ENCODE measurements at regions not wholly inside any gene's neighbourhood (a gene's known extent, or its start where the extent isn't known, plus 50 kb on each side); places are given as distances from the start of the nearest gene placed in this dataset.
"Not testable (repeated sequence)": the region's sequence is repeated elsewhere in the genome, so short reads cannot be mapped to it uniquely, and the experiment has no call there.

DNA sequence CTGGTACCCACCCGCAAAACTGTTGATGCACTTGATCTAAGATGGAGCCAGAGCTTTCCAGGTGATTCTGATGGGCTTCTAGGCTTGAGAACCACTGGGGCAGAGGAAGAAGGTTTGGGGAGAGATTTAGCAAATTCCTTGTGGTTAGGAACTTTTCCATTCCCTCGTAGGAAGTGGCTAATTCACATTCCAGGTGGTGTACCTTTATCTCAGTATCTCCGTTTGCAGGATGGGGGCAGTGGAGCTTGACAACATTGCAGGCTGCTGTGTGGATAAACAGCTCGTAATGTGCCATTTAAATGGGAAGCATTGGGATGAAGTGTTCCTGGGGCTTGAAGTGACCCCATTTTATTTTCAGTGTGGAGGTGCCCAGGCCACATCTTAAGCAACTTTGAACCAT lies 172.9 kb upstream of the IL12B start:
- DNase-seq: no peak

DNA sequence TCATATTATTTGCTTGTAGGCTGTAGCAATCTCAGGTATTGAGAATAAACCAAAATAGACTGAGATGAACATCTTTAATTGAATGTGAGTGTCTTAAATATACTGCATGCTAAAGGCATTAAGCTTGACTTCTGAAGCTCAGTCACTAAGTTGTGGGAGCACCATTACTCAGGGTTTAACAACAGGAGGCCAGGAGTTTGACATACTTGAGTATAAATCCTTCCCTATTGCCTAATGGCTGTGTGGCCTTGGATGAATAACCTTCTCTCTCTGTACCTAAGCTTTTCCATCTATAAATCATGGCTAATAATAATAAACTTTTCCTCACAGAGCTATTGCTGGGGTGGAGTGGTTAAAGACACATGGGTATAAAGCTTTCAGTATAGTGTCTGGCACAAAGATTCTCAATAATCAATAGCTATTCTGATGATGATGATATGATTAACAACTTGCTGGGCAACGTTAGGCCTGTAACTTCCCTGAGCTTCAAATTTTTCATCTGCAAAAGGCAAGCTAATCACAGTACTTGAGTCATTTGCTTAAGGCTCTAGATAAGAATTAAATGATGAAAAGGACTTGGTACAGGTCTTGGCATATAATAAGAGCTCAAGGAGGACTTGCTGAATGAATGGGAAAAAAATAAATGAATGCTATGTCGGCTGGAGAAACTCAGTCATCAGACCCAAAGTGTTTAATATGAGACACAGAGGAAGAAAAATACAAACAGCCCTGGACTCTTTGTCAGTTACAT lies 174.0 kb upstream of the IL12B start:
- no peak for DNase-seq

DNA sequence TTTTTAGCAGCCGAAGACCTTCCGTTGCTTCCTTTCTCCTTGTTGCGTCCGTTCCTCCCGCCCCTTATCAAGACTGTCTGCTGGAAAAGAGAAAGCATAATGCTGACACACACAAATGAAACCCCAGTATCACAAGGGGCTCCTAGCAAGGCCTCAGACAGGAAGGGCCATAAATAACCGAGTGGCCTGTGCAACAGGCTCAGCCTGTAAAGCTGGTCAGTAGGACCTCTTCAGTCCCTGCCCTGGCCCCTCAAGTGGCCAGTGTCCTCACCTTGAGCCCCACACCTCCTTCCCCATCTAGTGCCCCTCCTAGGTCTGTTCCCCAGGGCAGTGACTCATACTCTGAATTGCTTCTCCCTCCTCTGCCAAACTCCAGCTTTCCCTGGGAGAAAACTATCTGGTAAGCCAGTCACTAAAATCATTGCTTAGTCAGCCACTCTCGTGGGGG lies 174.6 kb upstream of the IL12B start:
- no peak for DNase-seq

DNA sequence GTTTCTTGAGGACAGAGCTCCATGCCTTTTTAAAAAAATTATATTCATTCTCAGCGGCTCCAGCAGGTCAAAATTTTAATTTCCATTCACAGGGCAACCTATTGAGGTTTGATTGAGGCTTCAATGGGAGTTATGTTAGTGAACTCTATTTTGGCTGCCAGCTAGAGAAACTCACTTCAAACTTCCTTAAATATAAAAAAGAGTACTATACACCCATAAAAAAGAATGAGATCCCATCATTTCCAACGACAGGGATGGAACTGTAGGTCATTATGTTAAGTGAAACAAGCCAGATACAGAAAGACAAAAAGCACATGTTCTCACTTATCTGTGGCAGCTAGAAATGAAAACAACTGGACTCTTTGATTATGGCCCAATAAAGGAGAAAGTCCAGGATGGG lies 176.8 kb upstream of the IL12B start:
- DNase-seq: no peak

DNA sequence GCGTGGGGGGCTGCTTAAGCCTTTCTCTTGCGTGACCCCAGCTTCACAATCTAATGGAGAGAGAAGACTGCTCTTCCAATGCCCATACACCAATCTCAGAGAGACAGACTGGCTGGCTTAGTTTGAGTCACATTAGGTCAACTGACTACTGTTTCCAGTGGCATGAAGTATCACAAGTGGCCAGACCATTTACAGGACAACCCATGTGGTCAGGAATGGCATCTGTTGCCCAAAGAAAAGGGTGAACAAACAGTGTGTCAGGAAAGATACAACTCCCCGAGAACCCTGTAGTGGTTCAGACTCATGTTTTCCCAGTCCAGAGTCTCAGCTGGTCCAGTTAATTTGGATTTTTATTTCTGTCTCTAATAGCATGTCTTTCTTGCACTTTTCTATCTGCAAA lies 177.4 kb upstream of the IL12B start:
- no peak for DNase-seq

DNA sequence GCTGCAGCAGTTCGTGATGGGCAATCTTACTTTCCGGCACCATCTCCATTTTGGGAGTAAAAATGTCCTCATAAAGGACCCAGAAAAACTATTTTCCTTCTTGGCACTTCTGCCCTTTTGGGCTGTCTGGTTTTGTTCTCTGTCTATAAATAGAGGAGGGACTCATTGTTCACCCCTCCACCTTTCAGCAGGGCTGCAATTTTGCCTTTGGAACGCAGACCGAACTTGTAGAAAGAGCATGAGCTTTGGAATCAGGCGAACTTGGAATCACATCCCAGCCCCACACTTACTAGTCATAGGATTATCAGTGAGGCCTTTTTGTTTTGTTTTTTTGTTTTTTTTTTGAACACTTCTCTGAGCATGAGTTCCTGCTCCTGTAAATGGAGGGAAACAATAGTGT lies 178.1 kb upstream of the IL12B start:
- no peak for DNase-seq

DNA sequence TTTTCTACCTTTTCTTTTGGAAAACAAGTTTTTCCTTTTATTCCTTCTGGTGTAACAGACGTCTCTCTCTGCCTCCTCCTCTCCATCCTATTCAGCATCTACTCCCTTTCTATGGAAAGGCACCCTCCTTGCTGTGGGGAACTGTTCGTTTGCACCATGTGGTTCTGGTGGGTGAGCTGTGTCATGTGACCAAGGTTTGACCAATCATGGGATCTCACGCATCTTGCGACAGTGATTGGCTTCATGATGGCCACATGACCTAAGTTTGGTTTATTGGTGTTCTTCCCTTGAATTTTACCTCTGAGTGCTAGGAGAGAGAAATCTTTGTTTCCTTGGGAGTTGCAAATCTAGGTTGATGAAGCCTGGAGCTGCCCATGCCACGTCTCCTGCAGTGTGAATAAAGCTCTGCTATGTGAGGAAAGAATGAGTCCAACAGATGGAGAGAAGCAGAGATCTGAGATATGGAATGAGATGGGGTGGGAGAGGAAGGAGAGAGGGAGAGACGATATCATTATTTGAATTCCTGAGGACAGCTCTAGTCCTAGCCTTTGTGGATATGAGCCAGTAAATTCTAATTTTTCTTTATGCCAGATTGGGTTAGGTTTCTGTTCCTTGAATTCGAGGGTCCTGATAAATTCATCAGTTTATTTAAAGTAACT lies 178.8 kb upstream of the IL12B start:
- DNase-seq: no peak

DNA sequence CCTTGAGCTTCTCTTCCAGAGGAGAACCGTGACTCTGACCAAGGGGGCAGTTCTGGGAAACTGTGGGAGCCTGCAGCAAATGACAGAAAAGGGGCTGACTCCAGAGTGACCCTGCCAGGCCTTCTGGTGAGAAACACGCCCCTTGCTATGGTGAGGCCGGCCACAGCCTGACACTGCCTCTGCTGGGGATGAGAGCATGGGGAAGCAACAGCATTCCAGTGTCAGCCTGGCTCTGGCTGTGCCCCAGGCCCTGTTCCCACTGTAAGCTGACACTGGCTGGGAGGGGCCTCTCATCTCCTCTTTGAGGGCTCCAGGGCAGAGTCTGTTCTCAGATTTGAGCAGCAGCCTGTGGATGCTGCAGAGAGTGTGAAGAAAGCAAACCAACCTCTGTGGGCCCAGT lies 180.0 kb upstream of the IL12B start:
- peak; percentile 77 for DNase-seq

DNA sequence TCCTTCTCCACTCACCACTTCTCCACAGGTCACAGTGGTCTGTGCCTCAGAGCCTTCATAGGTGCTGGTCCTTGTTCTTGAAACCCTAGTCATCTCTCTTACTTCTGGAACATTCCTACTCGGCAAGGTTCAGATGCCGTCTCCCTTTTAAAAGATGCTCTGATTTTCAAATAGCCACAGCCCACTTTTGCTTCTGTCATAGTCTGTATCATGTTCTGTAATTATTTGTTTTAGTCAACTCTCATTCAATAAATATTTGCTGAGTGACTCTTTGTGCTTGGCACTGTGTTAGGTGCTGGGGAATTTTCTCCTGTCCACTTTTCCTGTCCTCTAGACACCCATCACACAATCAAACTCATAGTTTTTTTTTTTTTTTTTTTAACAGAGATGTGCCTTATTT lies 181.3 kb upstream of the IL12B start:
- no peak for DNase-seq

DNA sequence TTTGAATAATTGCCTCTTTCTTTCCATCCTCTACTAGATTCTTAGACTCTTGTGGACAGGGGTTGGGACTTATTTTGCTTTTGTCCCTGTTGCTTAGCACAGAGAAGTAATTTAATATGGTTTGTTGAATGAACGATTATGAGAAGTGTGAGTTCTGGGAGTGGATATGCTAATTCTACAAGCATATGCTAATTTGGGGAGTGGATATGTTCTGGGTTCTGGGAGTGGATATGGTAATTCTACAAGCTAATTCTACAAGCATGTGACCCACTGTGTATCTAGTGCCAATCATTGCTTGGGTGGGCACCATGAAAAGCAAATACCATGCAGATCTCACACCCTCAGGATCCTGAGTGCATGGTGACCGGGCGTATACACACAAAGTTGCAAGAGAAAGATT lies 181.8 kb upstream of the IL12B start:
- DNase-seq: no peak

DNA sequence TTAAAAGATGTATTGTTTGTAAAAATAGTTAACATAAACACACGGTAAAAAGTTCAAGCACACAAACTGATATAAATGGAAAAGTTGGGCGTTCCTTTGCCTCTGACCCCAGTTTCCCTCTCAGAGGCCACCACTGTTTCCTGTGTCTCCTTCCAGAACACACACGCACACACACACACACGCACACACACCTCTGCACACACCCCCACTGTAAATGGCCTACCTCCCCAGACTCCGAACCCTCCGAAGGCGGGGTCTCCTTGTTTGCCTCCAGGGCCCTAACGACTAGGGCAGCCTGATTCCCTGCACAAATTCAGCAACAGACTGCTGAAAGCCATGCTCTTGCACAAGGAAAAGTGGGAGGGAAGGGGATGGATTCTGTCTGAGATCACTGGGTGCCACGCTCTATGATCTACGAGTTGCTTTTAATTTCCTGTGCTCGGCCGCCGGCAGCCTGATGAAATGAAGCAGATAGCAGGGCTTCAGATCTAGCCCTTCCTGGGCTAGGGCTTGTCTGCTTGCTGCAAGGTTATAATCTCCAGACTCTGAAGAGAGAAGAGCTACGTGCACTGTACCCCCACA lies 184.0 kb upstream of the IL12B start:
- peak; percentile 70 for DNase-seq

DNA sequence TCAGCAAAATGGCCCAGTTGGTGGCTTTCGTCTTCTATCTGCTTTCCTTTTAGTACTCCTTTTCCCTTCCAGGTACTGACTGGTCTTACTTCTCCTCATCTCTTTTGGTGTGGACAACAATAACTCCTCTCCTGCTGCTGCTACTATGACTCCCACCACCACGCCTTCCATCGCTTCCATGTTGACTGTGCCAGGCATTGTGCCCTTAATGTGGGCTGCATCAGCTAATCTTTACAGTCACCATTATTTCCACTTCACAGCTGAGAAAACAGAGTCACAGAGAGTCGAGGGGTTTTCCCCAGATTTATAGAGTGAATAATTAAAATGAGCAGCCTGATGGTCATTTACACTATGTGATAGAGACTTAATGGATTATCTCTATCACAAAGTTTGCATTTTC lies 184.9 kb upstream of the IL12B start:
- no peak for DNase-seq

DNA sequence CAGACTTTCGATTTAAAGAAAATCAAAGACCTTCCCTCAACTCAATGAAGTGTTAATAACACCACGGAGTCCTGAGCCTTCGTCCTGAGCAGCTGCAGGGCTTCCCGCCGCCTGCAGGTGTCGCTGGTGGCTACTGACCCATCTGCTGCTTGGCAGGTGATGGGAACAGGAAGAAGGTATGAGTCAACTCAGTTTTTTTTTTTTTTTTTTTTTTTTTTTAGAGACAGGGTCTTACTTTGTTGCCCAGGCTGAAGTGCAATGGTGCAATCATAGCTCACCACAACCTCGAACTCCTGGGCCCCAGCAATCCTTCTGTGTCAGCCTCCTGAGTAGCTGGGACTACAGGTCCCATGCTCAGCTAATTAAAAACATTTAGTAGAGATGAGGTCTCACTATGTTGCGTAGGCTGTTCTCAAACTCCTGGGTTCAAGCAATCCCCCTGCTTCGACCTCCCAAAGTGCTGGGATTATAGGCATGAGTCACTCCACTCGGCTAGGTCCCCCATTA lies 185.7 kb upstream of the IL12B start:
- peak; percentile 46 for DNase-seq

DNA sequence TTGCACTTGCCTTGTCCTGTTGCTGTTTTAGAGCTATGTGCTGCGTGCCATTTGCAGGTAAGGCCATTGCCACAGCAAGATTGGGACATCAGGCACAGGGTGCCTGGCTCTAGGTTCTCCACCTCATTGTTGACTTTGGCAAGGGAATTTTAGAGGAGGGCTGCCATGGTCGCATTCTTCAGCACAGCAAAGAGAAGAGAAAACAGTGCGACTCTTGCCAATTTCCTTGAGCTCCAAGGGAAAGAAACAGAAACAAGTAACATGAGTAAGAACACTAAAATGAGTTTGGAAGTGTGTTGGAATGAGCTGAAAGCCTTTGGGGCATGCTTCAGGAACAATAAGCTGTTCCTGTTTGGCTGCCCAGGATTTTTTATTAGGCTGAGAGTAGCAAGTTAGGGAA lies 188.1 kb upstream of the IL12B start:
- no peak for DNase-seq

DNA sequence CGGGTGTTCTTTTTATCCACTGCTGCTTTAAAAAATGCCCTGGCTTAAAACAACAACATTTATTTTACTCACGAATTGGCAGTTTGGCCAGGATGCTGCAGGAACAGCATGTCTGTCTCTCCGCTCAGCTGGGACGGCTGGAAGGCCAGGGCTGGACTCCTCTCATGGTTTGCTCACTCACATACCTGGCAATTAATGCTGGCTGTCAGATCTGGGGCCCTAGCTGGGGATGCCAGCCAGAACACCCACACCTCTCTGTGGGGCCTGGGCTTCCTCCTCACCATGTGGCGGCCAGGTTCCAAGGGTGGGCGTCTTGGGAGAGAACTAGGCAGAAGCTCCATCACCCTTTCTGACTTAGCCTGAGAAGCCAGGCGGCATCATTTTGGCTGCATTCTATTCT lies 189.1 kb upstream of the IL12B start:
- no peak for DNase-seq

DNA sequence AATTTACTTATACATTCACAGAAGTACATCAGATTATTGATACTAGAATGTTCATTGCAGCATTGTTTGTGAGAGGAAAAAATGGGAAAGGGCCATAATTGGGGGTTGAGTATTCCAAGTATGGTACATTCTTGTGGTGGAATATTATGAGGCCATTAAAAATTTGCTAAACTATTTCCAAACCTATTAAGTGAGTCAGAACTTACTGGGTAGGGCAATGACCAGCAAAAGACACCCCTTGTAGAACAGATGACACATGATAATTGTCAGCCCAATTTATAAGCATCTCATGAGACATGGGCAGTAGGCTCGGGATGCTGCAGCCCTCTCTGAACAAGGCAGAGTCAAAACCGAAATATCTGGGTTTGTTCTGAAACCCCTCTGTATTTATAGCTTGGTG lies 192.6 kb upstream of the IL12B start:
- DNase-seq: no peak

DNA sequence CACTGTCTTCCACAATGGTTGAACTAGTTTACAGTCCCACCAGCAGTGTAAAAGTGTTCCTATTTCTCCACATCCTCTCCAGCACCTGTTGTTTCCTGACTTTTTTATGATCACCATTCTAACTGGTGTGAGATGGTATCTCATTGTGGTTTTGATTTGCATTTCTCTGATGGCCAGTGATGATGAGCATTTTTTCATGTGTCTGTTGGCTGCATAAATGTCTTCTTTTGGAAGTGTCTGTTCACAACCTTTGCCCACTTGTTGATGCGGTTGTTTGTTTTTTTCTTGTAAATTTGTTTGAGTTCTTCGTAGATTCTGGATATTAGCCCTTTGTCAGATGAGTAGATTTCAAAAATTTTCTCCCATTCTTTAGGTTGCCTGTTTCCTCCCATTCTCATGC lies 194.0 kb upstream of the IL12B start:
- not testable (repeated sequence) for DNase-seq

DNA sequence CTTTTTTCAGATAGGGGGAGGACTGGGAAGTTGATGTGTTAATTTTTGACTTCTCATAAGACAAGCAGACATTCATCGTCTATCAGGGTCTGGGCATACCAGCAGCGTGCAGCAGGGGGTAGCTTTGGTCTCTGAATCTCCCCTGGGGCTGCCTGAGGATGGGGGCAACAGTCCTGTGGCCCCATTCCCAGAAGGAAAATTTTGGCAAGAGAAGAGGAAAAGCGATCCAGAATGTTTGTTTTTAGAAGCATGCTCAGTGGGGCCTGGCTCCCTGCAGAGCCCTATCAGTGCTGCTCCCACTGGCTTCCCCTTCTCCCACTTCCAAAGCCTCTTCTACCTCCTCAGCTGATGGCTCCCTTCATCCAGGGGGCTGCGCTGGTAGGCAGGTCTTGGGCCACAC lies 194.8 kb upstream of the IL12B start:
- no peak for DNase-seq

DNA sequence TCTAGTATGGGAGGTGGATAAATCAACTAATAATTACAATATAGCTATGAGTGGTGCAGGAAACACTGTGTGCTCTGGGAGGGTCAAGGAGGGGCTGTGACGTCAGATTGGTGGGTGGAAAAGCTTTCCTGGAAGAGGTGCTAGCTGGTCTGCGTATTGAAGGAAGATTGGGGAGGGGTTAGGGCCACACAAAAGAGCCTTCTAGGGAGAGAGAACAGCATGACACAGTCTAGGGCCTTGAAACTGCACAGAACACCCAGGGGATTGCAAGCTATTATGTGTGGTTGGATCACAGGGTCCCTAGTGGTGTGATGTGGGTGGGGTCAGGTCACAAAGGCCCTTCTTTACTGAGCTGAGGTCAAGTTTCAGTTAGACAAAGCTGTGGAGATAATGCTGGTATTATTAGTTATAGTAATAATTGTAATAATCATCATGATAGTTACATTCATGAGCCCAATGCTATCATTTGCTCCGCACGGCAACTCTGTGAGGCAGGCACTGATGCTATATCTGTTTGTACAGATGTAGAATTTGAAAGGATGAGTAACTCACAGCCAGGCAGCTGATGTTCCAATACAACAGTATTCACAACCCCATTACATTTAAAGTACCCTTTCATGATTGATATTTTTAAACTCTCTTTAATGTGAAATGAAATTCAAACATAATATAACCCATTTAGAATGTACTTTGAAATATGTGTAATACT lies 197.4 kb upstream of the IL12B start:
- no peak for DNase-seq

DNA sequence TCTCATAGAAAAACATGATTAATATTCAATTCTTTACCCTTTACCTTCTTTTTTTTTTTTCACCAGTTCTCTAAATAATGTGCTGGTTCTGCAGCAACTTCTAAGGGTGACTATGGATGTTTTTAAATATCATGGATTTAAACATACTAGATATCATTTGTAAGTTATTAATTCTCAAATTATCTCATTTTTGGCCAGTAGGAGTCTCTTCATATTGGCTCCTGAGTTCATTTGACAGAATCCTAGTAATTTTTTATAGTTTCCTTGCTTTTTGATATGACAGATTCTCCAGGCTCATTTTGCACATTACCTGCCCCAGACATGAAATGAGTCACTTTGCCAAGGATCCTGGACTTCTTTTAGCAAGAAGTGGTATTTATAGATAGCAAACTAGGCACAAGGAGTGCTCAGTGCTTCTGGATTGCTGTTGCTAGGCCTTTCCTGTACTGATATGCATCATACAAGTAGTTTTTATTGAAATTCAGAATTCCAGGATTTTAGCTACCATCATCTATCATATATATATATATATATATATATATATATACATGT lies 201.3 kb upstream of the IL12B start:
- no peak for DNase-seq

DNA sequence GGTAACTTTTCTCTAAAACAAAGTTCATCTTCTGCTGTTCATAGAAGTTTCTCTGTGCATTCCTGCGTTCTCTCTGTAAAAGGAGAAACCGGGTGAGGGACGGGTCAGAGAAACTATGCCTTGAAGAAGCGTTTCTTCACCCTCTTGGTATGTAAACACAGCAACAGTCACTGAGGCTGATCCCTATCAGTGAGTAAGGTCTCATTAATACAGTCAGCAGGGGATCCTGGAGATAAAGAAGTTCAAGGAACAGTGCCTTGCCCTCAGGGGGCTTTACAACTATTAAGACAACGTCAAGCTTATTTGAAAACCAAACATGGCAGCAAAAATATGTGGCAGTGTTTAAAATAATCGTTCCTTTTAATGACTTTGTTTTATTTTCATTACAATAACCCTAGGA lies 202.9 kb upstream of the IL12B start:
- no peak for DNase-seq

DNA sequence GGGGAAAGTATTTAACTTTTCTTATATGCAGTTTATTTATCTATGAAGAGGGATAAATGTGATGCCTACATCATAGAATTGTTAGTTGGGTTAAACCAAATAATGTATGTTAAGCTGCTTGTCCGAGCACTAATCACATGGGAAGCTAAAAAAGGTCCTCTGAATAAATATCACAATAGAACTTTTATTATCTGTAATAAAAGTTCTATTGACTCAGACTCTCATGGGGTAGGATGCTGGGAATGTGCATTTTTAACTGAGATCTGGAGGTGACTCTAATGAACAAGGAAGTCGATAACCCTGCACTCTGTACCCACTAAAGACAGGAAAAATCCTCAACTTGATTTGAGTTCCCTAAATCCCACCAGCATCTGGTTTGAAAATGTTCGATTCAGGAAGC lies 205.9 kb upstream of the IL12B start:
- DNase-seq: no peak
